ENCODE measurements at regions not wholly inside any gene's neighbourhood (a gene's known extent, or its start where the extent isn't known, plus 50 kb on each side); places are given as distances from the start of the nearest gene placed in this dataset.

DNA sequence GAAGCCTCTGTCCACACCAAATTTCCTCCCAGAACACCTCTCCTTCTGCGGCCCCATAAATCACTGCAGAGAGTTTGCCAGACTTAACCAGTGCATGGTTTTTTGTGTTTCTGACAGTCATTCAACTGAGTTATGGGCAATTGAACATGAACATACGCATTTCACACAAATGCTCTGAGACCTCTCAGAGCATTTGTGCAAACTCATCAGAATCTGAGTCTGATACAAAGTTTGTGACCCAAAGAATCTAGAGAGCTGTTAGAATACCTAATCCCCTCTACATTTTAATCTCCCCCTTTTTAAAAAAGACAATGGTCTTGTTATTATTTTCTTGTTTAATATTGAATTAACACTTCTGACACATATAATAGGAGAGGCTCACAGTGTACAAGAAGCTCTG is 416.9 kb upstream of the SMARCA2 start:
- TF ChIP-seq, protein P1, sequence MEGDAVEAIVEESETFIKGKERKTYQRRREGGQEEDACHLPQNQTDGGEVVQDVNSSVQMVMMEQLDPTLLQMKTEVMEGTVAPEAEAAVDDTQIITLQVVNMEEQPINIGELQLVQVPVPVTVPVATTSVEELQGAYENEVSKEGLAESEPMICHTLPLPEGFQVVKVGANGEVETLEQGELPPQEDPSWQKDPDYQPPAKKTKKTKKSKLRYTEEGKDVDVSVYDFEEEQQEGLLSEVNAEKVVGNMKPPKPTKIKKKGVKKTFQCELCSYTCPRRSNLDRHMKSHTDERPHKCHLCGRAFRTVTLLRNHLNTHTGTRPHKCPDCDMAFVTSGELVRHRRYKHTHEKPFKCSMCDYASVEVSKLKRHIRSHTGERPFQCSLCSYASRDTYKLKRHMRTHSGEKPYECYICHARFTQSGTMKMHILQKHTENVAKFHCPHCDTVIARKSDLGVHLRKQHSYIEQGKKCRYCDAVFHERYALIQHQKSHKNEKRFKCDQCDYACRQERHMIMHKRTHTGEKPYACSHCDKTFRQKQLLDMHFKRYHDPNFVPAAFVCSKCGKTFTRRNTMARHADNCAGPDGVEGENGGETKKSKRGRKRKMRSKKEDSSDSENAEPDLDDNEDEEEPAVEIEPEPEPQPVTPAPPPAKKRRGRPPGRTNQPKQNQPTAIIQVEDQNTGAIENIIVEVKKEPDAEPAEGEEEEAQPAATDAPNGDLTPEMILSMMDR (IDR thresholded peaks at IDR 0.05), result no peak
- TF ChIP-seq POLR2AphosphoS5 (IDR thresholded peaks at IDR 0.05) (no peak), POLR2A (IDR thresholded peaks at IDR 0.05) (no peak)
